ENCODE measurements at regions not wholly inside any gene's neighbourhood (a gene's known extent, or its start where the extent isn't known, plus 50 kb on each side); places are given as distances from the start of the nearest gene placed in this dataset.

GRCh38 chr9:80928697-80929096 lies 760.6 kb downstream of the TLE1 start:
- Histone ChIP-seq H3K27ac (ENCODE audit: low read depth, low read length) (no peak overlapping the region), H3K27me3 (replicated peaks in 1 of 4; ENCODE audit: control insufficient read depth in 3 of 4, extremely low read depth in 1 of 4, insufficient read depth in 3 of 4, low read length in 3 of 4) (no peaks in the 10 kb centered on the region), H4K91ac (replicated peaks; ENCODE audit: insufficient read length, low read length) (no peak overlapping the region), H2BK12ac (ENCODE audit: low read depth, low read length) (no peak overlapping the region), H3K79me2 (ENCODE audit: control insufficient read depth in 1 of 2, insufficient read depth in 2 of 2, low read length in 2 of 2) (no peaks in the 10 kb centered on the region), H3K9me3 (ENCODE audit: insufficient read depth in 2 of 2, low read depth in 1 of 2, low read length in 1 of 2) (no peaks in the 10 kb centered on the region), H2BK15ac (ENCODE audit: low read length) (no peak overlapping the region), H2BK120ac (replicated peaks; ENCODE audit: low read depth, low read length) (no peak overlapping the region), H4K5ac (ENCODE audit: insufficient read length, low read depth, low read length) (no peak overlapping the region), H3K9ac (replicated peaks in 1 of 4; ENCODE audit: extremely low read depth in 1 of 4, low read depth in 3 of 4, low read length in 3 of 4) (no peak overlapping the region), H3K4ac (replicated peaks; ENCODE audit: insufficient read length, low read depth, low read length) (no peak overlapping the region), H3K14ac (ENCODE audit: insufficient read length) (no peak overlapping the region), H3K23me2 (ENCODE audit: low read depth, low read length) (no peaks in the 10 kb centered on the region), H3K18ac (ENCODE audit: extremely low read depth, low read length) (no peak overlapping the region), H2AFZ (ENCODE audit: low read length) (no peak overlapping the region), H3K4me3 (ENCODE audit: extremely low read depth in 1 of 4, insufficient read depth in 2 of 4, low read depth in 3 of 4, low read length in 4 of 4) (no peak overlapping the region), H3K4me2 (ENCODE audit: insufficient read depth in 1 of 2, low read depth in 2 of 2, low read length in 2 of 2) (no peak overlapping the region), H3K23ac (ENCODE audit: insufficient read length) (no peak overlapping the region), H2AK5ac (ENCODE audit: low read depth, low read length) (no peak overlapping the region), H3K79me1 (ENCODE audit: low read depth, low read length) (no peaks in the 10 kb centered on the region), H3K56ac (replicated peaks; ENCODE audit: insufficient read length, low read depth, low read length) (no peak overlapping the region), H2BK5ac (ENCODE audit: low read depth, low read length) (no peak overlapping the region), H3K36me3 (ENCODE audit: control insufficient read depth in 2 of 4, insufficient read depth in 4 of 4, low read length in 3 of 4) (no peaks in the 10 kb centered on the region), H4K8ac (ENCODE audit: extremely low read depth, insufficient read depth, low read length) (no peak overlapping the region), H2BK20ac (ENCODE audit: low read length) (no peak overlapping the region), H4K20me1 (replicated peaks in 1 of 2; ENCODE audit: control insufficient read depth in 1 of 2, insufficient read depth in 2 of 2, low read length in 2 of 2) (no peaks in the 10 kb centered on the region), H3K4me1 (replicated peaks in 1 of 4; ENCODE audit: control insufficient read depth in 3 of 4, insufficient read depth in 4 of 4, low read length in 3 of 4) (no peaks in the 10 kb centered on the region)
- ChIA-PET CTCF (ENCODE audit: partially characterized antibody) (interaction anchor here (0.6 kb wide), 1 partner anchor 12 kb away, joined by 3 read pairs; no protein-coding TSS in a partner anchor), POLR2A (ENCODE audit: partially characterized antibody) (no interaction called here)
- FAIRE-seq, result no peak
- DNase-seq (ENCODE audit: low read depth in 1 of 2, low spot score in 2 of 2), result no peak
- TF ChIP-seq CHD1 (IDR thresholded peaks at IDR 0.05; ENCODE audit: low read depth, low read length) (no peak), MAFK (IDR thresholded peaks at IDR 0.05; ENCODE audit: low read depth, low read length) (no peak), MAX (IDR thresholded peaks at IDR 0.05) (no peak), GTF2F1 (IDR thresholded peaks at IDR 0.05; ENCODE audit: borderline replicate concordance, low read depth, low read length) (no peak), EGR1 (IDR thresholded peaks at IDR 0.05; ENCODE audit: borderline replicate concordance, low read depth, low read length) (no peak), EZH2 (IDR thresholded peaks at IDR 0.05; ENCODE audit: low read depth, low read length, severe bottlenecking) (no peak), TAF1 (IDR thresholded peaks at IDR 0.05; ENCODE audit: low read depth, low read length) (no peak), BRCA1 (IDR thresholded peaks at IDR 0.05; ENCODE audit: low read depth, low read length) (no peak), YY1 (IDR thresholded peaks at IDR 0.05; ENCODE audit: low read depth, low read length) (no peak), BACH1 (IDR thresholded peaks at IDR 0.05; ENCODE audit: low read length) (no peak), JUND (IDR thresholded peaks at IDR 0.05; ENCODE audit: low read length) (no peak), SAP30 (IDR thresholded peaks at IDR 0.05; ENCODE audit: insufficient read depth, insufficient replicate concordance, low read length) (no peak), E2F6 (IDR thresholded peaks at IDR 0.05) (no peak), SP1 (IDR thresholded peaks at IDR 0.05; ENCODE audit: low read depth, low read length) (no peak), NRF1 (IDR thresholded peaks at IDR 0.05; ENCODE audit: low read depth, low read length) (no peak), SRF (IDR thresholded peaks at IDR 0.05; ENCODE audit: low read depth, low read length) (no peak)
